ENCODE measurements at regions not wholly inside any gene's neighbourhood (a gene's known extent, or its start where the extent isn't known, plus 50 kb on each side); places are given as distances from the start of the nearest gene placed in this dataset.
"Not testable (repeated sequence)": the region's sequence is repeated elsewhere in the genome, so short reads cannot be mapped to it uniquely, and the experiment has no call there.

DNA sequence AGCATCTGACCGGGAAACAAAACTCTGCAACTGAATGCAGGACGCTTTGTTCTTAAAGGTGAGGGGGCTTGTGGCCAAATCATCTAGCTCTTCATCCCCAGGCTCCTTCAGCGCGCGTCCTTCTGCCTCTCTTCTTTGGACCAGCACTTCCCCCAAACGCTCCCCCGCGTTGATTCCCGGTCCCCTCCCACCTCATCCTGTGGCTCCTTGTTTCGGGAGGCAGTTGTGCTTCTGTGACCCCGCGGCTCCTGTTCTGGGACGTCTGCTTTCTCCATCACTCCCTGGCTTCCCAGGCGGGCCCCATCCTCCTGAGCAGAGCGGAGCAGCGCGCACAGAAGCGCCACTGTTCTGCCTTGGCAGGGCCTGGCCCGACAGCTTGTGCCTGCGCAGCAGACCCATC lies 109.7 kb upstream of the ZNG1E start:
- H3K36me3 Mint-ChIP-seq (ENCODE audit: low read depth); H3K4me3 Mint-ChIP-seq; H3K4me1 Mint-ChIP-seq (ENCODE audit: low read depth); H3K27ac Mint-ChIP-seq; H3K9me3 Mint-ChIP-seq; H3K27me3 Mint-ChIP-seq: not testable (repeated sequence)

DNA sequence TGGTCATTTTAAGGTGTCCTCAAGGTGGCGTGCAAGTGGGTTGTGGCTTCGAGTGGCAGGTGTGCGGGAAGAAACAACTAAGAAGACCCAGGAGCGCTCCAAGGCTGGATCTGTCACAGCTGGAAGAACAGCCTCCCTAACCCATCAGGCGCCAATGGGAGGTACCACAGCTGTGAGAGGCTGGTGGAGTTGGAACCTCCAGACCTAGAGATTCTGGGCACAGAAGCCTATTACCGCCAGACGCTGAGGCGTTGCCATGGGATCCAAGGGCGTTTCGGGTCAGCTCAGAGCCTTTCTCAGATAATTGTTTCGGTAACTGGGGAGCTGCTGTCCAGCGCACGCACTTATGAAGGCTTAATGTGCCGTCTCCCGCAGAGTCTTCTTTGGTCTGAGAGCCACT lies 156.7 kb upstream of the ZNG1E start:
- H3K4me1 Mint-ChIP-seq (ENCODE audit: low read depth); H3K9me3 Mint-ChIP-seq; H3K27me3 Mint-ChIP-seq; H3K36me3 Mint-ChIP-seq (ENCODE audit: low read depth); H3K4me3 Mint-ChIP-seq; H3K27ac Mint-ChIP-seq: not testable (repeated sequence)

DNA sequence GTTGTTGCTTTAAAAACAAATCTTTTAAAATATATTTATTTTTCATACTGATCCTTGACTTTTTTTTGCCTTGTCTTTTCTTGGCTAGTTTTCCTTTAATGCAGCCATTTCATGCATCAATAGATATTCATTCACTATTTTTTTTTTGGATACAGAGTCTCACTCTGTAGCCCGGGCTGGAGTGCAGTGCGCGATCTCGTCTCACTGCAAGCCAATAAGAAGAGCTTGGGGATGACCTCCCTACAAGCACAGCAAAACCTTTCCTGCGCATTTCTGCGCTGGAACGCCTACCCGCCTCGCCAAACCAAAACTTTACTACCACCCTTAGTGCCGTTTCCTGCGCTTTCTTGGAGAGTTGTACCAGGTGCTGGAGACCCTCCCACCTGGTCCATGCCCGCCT lies 161.3 kb upstream of the ZNG1E start:
- not testable (repeated sequence) for H3K4me3 Mint-ChIP-seq; H3K4me1 Mint-ChIP-seq (ENCODE audit: low read depth); H3K36me3 Mint-ChIP-seq (ENCODE audit: low read depth); H3K9me3 Mint-ChIP-seq; H3K27me3 Mint-ChIP-seq; H3K27ac Mint-ChIP-seq

DNA sequence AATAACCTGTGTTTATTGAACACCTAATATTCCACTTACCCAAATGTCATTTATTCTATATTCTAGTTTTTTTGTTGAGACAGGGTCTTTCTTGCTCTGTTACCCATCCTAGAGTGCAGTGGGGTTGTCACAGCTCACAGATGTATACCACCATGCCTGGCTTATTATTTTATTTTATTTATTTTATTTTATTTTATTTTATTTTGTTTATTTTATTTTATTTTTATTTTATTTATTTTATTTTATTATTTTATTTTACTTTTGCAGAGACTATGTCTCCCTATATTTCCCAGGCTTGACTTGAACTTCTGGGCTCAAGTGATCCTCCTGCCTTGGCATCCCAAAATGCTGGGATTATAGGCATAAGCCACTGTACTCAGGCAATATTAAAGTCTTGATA lies 167.8 kb upstream of the ZNG1E start:
- H3K4me3 Mint-ChIP-seq; H3K36me3 Mint-ChIP-seq (ENCODE audit: low read depth); H3K4me1 Mint-ChIP-seq (ENCODE audit: low read depth); H3K9me3 Mint-ChIP-seq; H3K27ac Mint-ChIP-seq; H3K27me3 Mint-ChIP-seq: not testable (repeated sequence)

GRCh38 chr9:65504686-65505085 lies 171.0 kb upstream of the ZNG1E start:
- H3K27ac Mint-ChIP-seq; H3K36me3 Mint-ChIP-seq (ENCODE audit: low read depth); H3K4me1 Mint-ChIP-seq (ENCODE audit: low read depth); H3K27me3 Mint-ChIP-seq; H3K9me3 Mint-ChIP-seq; H3K4me3 Mint-ChIP-seq: not testable (repeated sequence)

GRCh38 chr9:65503696-65504095 lies 172.0 kb upstream of the ZNG1E start:
- not testable (repeated sequence) for H3K27ac Mint-ChIP-seq; H3K4me1 Mint-ChIP-seq (ENCODE audit: low read depth); H3K9me3 Mint-ChIP-seq; H3K4me3 Mint-ChIP-seq; H3K36me3 Mint-ChIP-seq (ENCODE audit: low read depth); H3K27me3 Mint-ChIP-seq

- not testable (repeated sequence) for H3K27me3 Mint-ChIP-seq; H3K36me3 Mint-ChIP-seq (ENCODE audit: low read depth); H3K9me3 Mint-ChIP-seq; H3K4me3 Mint-ChIP-seq; H3K4me1 Mint-ChIP-seq (ENCODE audit: low read depth); H3K27ac Mint-ChIP-seq
Observed at GRCh38 chr9:65482890-65483289, 192.8 kb upstream of the ZNG1E start.

DNA sequence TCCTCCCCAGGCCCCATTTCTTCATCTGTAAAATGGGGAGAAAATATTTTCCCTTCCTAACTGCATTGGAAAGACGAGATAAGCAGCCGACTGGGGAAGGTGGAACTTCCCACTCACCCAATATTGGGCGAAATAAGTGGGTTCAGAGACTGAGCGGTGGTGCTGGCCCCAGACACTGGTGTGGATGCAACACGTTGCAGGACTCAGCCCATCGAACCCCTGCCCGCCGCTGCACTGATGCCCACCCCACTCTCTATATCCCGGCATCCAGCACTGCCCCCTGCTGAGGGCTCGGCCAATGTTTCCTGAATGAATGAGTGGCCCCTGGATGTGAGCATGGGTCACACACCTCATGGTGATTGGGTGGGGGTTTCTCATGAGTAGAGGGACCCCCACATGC lies 194.4 kb upstream of the ZNG1E start:
- not testable (repeated sequence) for H3K4me3 Mint-ChIP-seq; H3K4me1 Mint-ChIP-seq (ENCODE audit: low read depth); H3K27me3 Mint-ChIP-seq; H3K36me3 Mint-ChIP-seq (ENCODE audit: low read depth); H3K27ac Mint-ChIP-seq; H3K9me3 Mint-ChIP-seq

DNA sequence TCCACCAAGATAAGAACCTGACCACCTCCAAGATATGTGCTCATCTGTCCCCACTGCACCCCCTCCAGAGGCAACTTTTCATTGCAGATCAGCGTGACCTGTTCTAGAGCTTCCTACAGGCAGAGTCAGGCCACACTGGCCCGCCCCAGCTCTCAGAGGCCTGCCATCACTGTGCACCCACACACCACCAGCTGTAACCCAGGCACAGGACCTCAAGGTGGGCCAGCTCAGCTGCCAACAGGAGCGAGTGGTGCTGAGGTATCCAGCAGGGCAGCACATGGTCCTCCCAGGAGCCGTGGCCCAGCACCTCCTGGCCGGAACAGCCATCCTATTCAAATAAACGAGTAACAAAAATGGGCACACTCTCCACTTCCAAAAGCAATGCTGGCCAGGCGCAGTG lies 189.9 kb upstream of the FOXD4L5 start:
- H3K4me3 Mint-ChIP-seq; H3K9me3 Mint-ChIP-seq; H3K27me3 Mint-ChIP-seq; H3K4me1 Mint-ChIP-seq (ENCODE audit: low read depth); H3K36me3 Mint-ChIP-seq (ENCODE audit: low read depth); H3K27ac Mint-ChIP-seq: not testable (repeated sequence)

DNA sequence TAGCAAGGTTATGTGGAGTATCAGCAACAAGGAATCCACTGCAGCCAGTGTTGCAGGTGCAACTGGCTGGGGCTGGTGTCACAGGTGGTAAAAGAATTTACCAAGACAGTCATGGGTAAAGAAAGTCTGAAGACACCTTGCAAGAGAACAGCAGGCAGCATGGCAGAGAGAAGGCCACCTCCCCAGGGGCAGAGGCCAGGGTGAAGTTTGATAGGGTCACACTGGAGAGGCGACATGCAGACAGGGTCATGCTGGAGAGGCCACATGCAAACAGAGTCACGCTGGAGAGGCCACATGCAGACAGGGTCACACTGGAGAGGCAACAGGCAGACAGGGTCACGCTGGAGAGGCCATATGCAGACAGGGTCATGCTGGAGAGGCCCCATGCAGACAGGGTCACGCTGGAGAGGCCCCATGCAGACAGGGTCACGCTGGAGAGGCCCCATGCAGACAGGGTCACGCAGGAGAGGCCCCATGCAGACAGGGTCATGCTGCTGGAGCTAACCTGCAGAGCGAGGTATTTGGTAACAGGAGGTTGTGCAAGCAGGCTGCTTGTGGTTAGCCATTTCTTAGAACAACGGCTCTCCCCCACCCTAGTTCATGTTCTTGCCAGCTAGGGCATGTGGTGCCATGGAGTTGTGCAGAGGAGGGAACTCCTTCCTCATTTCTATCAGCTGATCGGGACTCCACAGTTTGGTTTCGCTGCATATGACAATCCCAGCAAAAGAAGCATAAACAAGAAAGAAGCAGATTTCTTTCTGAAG lies 188.2 kb upstream of the FOXD4L5 start:
- not testable (repeated sequence) for H3K27ac Mint-ChIP-seq; H3K36me3 Mint-ChIP-seq (ENCODE audit: low read depth); H3K4me3 Mint-ChIP-seq; H3K4me1 Mint-ChIP-seq (ENCODE audit: low read depth); H3K27me3 Mint-ChIP-seq; H3K9me3 Mint-ChIP-seq

GRCh38 chr9:65471106-65471505 lies 186.1 kb upstream of the FOXD4L5 start:
- not testable (repeated sequence) for H3K9me3 Mint-ChIP-seq; H3K4me3 Mint-ChIP-seq; H3K36me3 Mint-ChIP-seq (ENCODE audit: low read depth); H3K27ac Mint-ChIP-seq; H3K27me3 Mint-ChIP-seq; H3K4me1 Mint-ChIP-seq (ENCODE audit: low read depth)

GRCh38 chr9:65466911-65467734 lies 182.1 kb upstream of the FOXD4L5 start:
- H3K27ac Mint-ChIP-seq; H3K4me3 Mint-ChIP-seq; H3K4me1 Mint-ChIP-seq (ENCODE audit: low read depth); H3K27me3 Mint-ChIP-seq; H3K36me3 Mint-ChIP-seq (ENCODE audit: low read depth): not testable (repeated sequence)
- peaks cover 26% of the 10 kb centered on the region for H3K9me3 Mint-ChIP-seq

DNA sequence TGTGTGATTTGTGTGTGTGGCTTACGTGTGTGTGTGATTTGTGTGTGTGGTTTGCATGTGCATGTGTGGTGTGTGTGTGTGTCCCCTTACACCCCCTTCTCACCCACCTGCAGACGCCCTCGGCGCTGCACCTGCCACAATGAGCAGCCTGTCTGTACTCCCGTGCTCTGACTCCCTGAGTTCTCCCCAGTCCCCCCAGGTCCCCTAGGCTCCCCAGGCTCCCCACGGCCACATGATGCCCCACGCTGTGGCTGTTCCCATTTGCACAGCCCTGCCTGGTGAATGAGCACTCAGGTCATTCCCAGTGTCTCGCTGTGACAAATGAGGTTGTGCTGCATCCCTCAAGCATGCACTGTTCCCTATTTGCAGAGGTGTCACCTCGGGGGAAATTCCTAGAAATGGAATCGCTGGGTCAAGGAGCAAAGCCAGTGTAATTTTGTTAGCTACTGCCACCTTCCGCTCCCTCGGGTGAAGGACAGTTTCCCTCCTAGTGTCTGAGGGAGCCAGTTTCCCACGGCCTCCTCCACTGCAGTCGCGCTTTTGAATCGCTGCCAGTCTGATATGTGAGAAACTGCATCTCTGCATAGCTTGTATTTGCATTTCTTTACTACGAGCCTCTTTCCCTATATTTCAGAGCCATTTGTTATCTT lies 180.4 kb upstream of the FOXD4L5 start:
- H3K27me3 Mint-ChIP-seq; H3K36me3 Mint-ChIP-seq (ENCODE audit: low read depth); H3K4me1 Mint-ChIP-seq (ENCODE audit: low read depth); H3K4me3 Mint-ChIP-seq; H3K27ac Mint-ChIP-seq: not testable (repeated sequence)
- peaks cover 26% of the 10 kb centered on the region for H3K9me3 Mint-ChIP-seq

DNA sequence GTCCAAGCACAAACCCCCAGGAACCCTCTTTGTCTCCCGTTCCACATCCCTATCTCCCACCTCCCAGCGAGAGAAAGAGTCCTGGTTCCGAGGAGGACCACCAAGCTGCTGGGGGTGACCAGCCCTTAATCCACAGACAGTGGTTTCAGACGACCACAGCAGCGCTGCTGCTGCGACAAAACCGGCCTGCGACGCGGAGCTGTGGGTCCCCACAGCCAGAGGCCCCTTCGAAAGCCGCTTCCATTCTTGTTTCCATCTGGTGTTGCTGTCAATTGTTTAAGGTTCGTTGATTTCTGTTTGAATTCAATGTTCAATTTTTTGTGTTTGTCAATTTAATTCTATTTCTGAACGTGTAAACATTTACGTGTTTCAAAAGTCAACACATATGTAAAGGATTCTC lies 177.5 kb upstream of the FOXD4L5 start:
- not testable (repeated sequence) for H3K4me1 Mint-ChIP-seq (ENCODE audit: low read depth); H3K27me3 Mint-ChIP-seq; H3K27ac Mint-ChIP-seq; H3K4me3 Mint-ChIP-seq; H3K36me3 Mint-ChIP-seq (ENCODE audit: low read depth)
- peaks cover 26% of the 10 kb centered on the region for H3K9me3 Mint-ChIP-seq

DNA sequence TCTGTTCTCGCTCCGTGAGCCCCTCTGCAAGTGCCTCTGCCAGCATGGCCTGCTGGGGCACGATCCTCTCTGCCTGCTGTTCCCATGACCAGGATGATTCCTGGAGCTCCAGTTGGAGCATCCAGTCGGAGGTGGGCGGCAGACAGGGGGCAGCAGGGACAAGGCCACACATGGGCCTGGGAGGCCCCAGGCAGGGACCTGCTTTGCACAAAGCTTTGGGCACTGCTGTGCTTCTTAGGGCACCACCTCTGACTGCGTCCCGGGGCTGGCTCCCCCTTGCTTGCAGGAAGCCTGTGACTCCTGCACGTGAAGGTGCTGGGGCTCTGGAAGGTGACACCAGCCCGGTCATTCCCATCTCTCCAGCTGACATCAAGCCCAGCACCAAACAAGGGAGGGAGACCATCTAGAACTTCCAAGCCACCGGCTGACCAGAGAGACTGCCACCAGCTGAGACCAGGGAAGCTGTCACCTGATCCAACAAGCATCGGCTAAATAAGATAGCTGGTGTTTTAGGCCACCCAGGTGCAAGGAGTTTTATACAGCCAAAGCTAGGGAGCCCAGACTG lies 174.8 kb upstream of the FOXD4L5 start:
- H3K27me3 Mint-ChIP-seq = no peaks in the 10 kb centered on the region
- H3K9me3 Mint-ChIP-seq = peaks cover 23% of the 10 kb centered on the region
- no peak overlapping the region for H3K27ac Mint-ChIP-seq
- H3K36me3 Mint-ChIP-seq (ENCODE audit: low read depth) = peaks cover 9% of the 10 kb centered on the region
- H3K4me1 Mint-ChIP-seq (ENCODE audit: low read depth) = no peaks in the 10 kb centered on the region
- no peak overlapping the region for H3K4me3 Mint-ChIP-seq
